ENCODE measurements at regions not wholly inside any gene's neighbourhood (a gene's known extent, or its start where the extent isn't known, plus 50 kb on each side); places are given as distances from the start of the nearest gene placed in this dataset.
A peak's percentile ranks its signal among the peaks of the same experiment; 100 is the strongest.

- Mint-ChIP-seq H3K27ac (no peak overlapping the region), H3K9me3 (peaks cover 4% of the 10 kb centered on the region), H3K27me3 (peaks cover 5% of the 10 kb centered on the region), H3K36me3 (ENCODE audit: low read depth) (no peaks in the 10 kb centered on the region), H3K4me1 (ENCODE audit: low read depth) (peaks cover 35% of the 10 kb centered on the region), H3K4me3 (no peak overlapping the region)
- no peak for ATAC-seq
- intact Hi-C loops (cut with micrococcal nuclease), result loop anchor here (10.0 kb wide), 1 partner anchor 188 kb away; the partner anchor contains the start of gene SUCO
- ChIA-PET POLR2A (interaction anchor here (0.6 kb wide), 1 partner anchor 9 kb away, joined by 3 read pairs; no protein-coding TSS in a partner anchor), CTCF (interaction anchor here (1.5 to 8.5 kb wide), 4 partner anchors 9 to 273 kb away, joined by 4 to 122 read pairs (median 10); no protein-coding TSS in a partner anchor)
- no peak for TF ChIP-seq CTCF (IDR thresholded peaks at IDR 0.05)
- DNase-seq, result no peak
These were observed 64.3 kb downstream of the FASLG start for GRCh38 chr1:172723251-172723650.

GRCh38 chr1:172724232-172724631, 65.3 kb downstream of the FASLG start:
- H3K9me3 Mint-ChIP-seq, result peaks cover 6% of the 10 kb centered on the region
- H3K4me1 Mint-ChIP-seq (ENCODE audit: low read depth), result peaks cover 25% of the 10 kb centered on the region
- ATAC-seq (no peak), DNase-seq (no peak)
- H3K27me3 Mint-ChIP-seq, result peaks cover 2% of the 10 kb centered on the region
- peak overlapping the region; percentile 1 for H3K27ac Mint-ChIP-seq
- POLR2A ChIA-PET, result interaction anchor here (1.0 kb wide), 2 partner anchors 85 to 113 kb away, joined by 3 read pairs; no protein-coding TSS in a partner anchor
- intact Hi-C loops (cut with micrococcal nuclease), result loop anchor here (10.0 kb wide), 1 partner anchor 189 kb away; the partner anchor contains the start of gene SUCO
- no peaks in the 10 kb centered on the region for H3K36me3 Mint-ChIP-seq (ENCODE audit: low read depth)
- H3K4me3 Mint-ChIP-seq, result no peak overlapping the region
- no peak for TF ChIP-seq CTCF (IDR thresholded peaks at IDR 0.05)
- CTCF ChIA-PET, result interaction anchor here (0.9 to 8.5 kb wide), 10 partner anchors 13 to 281 kb away, joined by 3 to 122 read pairs (median 4); partner anchors contain the start of gene PIGC

GRCh38 chr1:172724765-172725613, 66.1 kb downstream of the FASLG start:
- Mint-ChIP-seq H3K27me3 (peaks cover 3% of the 10 kb centered on the region), H3K27ac (peak overlapping the region; percentile 1), H3K4me1 (ENCODE audit: low read depth) (peaks cover 18% of the 10 kb centered on the region), H3K4me3 (no peak overlapping the region), H3K9me3 (peaks cover 6% of the 10 kb centered on the region), H3K36me3 (ENCODE audit: low read depth) (no peaks in the 10 kb centered on the region)
- ATAC-seq (no peak), DNase-seq (no peak)
- CTCF ChIA-PET, result interaction anchor here (0.8 to 8.5 kb wide), 22 partner anchors 12 to 591 kb away, joined by 3 to 122 read pairs (median 4); partner anchors contain the start of gene PIGC
- POLR2A ChIA-PET, result interaction anchor here (0.9 to 1.0 kb wide), 3 partner anchors 86 to 114 kb away, joined by 3 read pairs; no protein-coding TSS in a partner anchor
- TF ChIP-seq CTCF (IDR thresholded peaks at IDR 0.05), result no peak
- intact Hi-C loops (cut with micrococcal nuclease), result loop anchor here (10.0 kb wide), 1 partner anchor 190 kb away; the partner anchor contains the start of gene SUCO

GRCh38 chr1:172726740-172727139, 67.8 kb downstream of the FASLG start:
- ChIA-PET POLR2A (interaction anchor here (1.2 kb wide), 1 partner anchor 68 kb away, joined by 3 read pairs; the partner anchor contains the start of gene FASLG), CTCF (interaction anchor here (0.6 to 8.5 kb wide), 35 partner anchors 8 to 296 kb away, joined by 3 to 122 read pairs (median 5); partner anchors contain the start of genes FASLG and PIGC)
- TF ChIP-seq CTCF (IDR thresholded peaks at IDR 0.05), result no peak
- Mint-ChIP-seq H3K4me3 (no peak overlapping the region), H3K4me1 (ENCODE audit: low read depth) (peaks cover 17% of the 10 kb centered on the region), H3K36me3 (ENCODE audit: low read depth) (no peaks in the 10 kb centered on the region), H3K27ac (no peak overlapping the region), H3K9me3 (peaks cover 6% of the 10 kb centered on the region), H3K27me3 (peaks cover 4% of the 10 kb centered on the region)
- intact Hi-C loops (cut with micrococcal nuclease), result loop anchor here (10.0 kb wide), 1 partner anchor 192 kb away; the partner anchor contains the start of gene SUCO
- no peak for ATAC-seq
- no peak for DNase-seq
